Thymus (tissue), 11 donors: ENCODE measurements at regions not wholly inside any gene's neighbourhood (a gene's known extent, or its start where the extent isn't known, plus 50 kb on each side); places are given as distances from the start of the nearest gene placed in this dataset.
A peak's percentile ranks its signal among the peaks of the same experiment; 100 is the strongest.
"Not testable (repeated sequence)": the region's sequence is repeated elsewhere in the genome, so short reads cannot be mapped to it uniquely, and the experiment has no call there.

ENCODE experiments used
- DNase-seq, 9 donors: peaks; one replicate each; pipeline ENCODE4 v3.0.0-alpha.2; 2013; ENCODE audit warnings: low spot score in 9 of 9, low read depth in 6 of 9, missing footprints in 1 of 9
- H3K27ac ChIP-seq, 2 donors: one replicate each; pipeline ENCODE4 v1.5.1; 2013; ENCODE audit warnings: control low read depth in 1 of 2, low read depth in 1 of 2, low read length in 1 of 2, mild to moderate bottlenecking in 1 of 2, moderate library complexity in 1 of 2
- H3K27me3 ChIP-seq, 2 donors: one replicate each; pipeline ENCODE4 v1.5.1; 2013; ENCODE audit warnings: low read length in 1 of 2; ENCODE audit not compliant: control insufficient read depth in 2 of 2, insufficient read depth in 1 of 2
- H3K36me3 ChIP-seq, 2 donors: one replicate each; pipeline ENCODE4 v1.5.1; 2013; ENCODE audit warnings: low read length in 1 of 2, mild to moderate bottlenecking in 1 of 2, moderate library complexity in 1 of 2; ENCODE audit not compliant: control insufficient read depth in 2 of 2, insufficient read depth in 2 of 2
- H3K4me1 ChIP-seq, 2 donors: one replicate each; pipeline ENCODE4 v1.5.1; 2013; ENCODE audit warnings: low read length in 2 of 2; ENCODE audit not compliant: control insufficient read depth in 2 of 2, insufficient read depth in 2 of 2
- H3K4me3 ChIP-seq, 2 donors: one replicate each; pipeline ENCODE4 v1.5.1; 2013; ENCODE audit warnings: low read length in 2 of 2, control low read depth in 1 of 2, mild to moderate bottlenecking in 1 of 2
- H3K9me3 ChIP-seq, 2 donors: one replicate each; pipeline ENCODE4 v1.5.1; 2013; ENCODE audit warnings: low read length in 1 of 2, mild to moderate bottlenecking in 1 of 2; ENCODE audit not compliant: control insufficient read depth in 2 of 2, insufficient read depth in 1 of 2
- WGBS: extraction: QIAGEN DNeasy Blood & Tissue Kit; methylation state at CpG from one replicate; pipeline ENCODE4 v1.1.7; 2013; 5-methylcytosine and 5-hydroxymethylcytosine counted together
- donor health status: healthy.

DNA sequence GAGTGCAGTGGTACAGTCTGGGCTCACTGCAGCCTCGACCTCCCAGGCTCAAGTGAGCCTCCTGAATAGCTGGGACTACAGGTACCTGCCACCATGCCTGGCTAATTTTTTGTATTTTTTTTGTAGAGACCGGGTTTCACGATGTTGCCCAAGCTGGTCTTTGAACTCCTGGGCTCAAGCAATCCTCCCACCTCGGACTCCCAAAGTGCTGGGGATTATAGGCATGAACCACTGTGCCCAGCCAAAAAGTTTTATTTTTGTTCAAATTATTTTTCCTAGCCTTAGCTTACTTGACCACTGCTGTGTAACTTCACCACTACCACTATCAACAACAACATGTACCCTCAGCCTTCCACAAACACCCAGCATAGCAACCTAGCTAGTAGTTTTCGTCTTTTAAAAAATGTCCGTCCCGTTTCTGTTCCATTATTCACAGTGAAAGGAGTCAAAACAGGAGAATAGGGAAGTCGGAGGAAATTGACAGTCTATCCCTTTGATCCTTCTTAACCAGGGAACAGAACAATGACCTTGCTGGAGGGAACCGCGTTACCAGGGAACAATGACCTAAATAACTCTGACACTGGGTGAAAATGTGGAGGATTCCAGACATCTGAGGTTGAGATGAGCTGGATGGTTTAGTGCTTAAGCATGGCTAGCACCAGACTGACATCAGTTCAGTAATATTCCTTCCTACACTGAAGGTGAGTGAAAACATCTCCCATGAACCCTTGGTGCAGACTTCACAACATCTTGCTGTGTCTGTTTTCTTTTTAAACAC lies 69.2 kb upstream of the ARL4C start:
- Histone ChIP-seq H3K4me3 (no peak overlapping the region), H3K27ac (no peak overlapping the region), H3K27me3 (no peaks in the 10 kb centered on the region), H3K9me3 (no peaks in the 10 kb centered on the region), H3K36me3 (no peaks in the 10 kb centered on the region), H3K4me1 (no peaks in the 10 kb centered on the region)
- WGBS = 94% methylated on average over 10 of the region's 10 CpGs
- DNase-seq = no peak

DNA sequence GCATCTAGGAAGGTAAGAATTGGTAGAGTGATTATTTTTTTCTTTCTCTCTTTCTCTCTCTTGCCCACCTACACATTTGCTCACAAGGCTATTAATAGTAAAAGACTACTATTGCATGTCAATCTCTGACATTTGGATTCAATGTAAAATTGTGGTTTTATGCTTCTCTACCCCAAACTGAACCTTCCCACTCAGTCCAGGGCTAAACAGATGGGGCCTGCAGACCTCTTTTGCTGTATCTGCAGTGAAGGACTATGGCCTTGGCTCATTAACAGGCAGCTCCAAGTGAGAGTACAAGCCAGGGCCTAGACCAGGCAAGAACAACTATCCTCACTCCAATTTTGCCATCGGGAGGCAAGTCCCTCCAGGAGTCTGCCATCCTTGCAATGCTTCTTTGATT lies 68.3 kb upstream of the ARL4C start:
- H3K36me3 ChIP-seq = no peaks in the 10 kb centered on the region
- H3K27me3 ChIP-seq = no peaks in the 10 kb centered on the region
- H3K4me3 ChIP-seq = no peak overlapping the region
- WGBS = 94% methylated on average over 1 of the region's 1 CpG
- DNase-seq = no peak
- H3K27ac ChIP-seq = no peak overlapping the region
- no peaks in the 10 kb centered on the region for H3K9me3 ChIP-seq
- no peaks in the 10 kb centered on the region for H3K4me1 ChIP-seq

DNA sequence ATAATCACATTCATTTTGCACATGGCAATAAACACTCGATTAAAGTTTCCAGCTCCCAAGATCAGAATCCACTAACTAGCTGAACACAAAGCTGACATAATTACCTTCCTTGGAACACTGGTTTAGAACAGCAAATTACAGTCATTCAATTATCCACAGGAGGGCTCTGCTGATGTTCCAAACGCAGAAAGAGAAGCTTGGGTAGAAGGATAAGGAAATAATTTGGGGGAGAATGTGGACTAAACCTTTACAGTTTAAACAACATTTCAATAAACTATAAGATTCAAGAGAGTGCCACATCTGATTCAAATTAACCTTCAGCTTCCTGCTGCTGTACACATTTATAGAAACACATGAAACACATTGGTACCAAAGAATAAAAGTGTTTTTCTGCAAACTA lies 67.8 kb upstream of the ARL4C start:
- WGBS = 59% methylated on average over 2 of the region's 2 CpGs
- no peak overlapping the region for H3K4me3 ChIP-seq
- no peak overlapping the region for H3K27ac ChIP-seq
- H3K4me1 ChIP-seq = no peaks in the 10 kb centered on the region
- H3K27me3 ChIP-seq = no peaks in the 10 kb centered on the region
- no peaks in the 10 kb centered on the region for H3K9me3 ChIP-seq
- H3K36me3 ChIP-seq = no peaks in the 10 kb centered on the region
- no peak for DNase-seq

DNA sequence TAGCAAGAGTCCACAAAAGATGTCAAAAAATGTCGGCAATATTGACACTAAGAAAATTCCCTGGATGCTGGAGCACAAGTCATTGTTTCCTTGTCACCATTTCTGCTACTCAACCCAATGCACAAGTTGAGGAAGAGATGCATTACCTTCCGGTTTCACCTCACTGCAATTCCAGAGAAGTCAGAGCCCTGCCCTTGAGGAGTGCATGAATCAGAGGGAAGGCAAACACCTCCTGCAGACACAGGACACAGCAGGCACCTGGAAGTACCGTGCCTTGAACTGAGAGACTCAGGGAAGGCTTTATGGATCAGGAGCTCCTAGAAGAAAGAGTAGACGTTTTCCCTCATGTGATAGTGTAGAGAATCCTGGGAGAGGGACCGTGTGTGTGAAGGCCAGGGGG lies 62.7 kb upstream of the ARL4C start:
- no peaks in the 10 kb centered on the region for H3K27me3 ChIP-seq
- H3K9me3 ChIP-seq = no peaks in the 10 kb centered on the region
- H3K4me3 ChIP-seq = no peak overlapping the region
- H3K36me3 ChIP-seq = no peaks in the 10 kb centered on the region
- 94% methylated on average over 5 of the region's 5 CpGs for WGBS
- H3K27ac ChIP-seq = no peak overlapping the region
- DNase-seq = no peak
- H3K4me1 ChIP-seq = no peaks in the 10 kb centered on the region

DNA sequence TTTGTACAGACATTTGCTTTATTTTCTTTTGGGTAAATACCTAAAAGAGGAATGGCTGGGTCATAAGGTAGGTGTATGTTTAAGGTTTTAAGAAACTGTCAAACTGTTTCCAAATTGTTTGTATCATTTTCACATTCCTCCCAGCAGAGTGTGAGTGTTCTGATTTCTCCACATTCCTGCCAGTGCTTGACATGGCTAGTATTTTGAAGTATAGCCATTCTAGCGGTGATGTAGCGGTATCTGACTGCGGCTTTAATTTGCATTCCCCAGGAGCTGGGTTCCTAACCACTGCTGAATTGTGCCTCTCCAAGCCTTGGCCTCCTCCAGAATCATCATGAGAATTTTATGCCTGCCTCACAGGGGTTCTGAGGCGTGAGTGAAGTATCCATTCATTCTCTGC lies 61.8 kb upstream of the ARL4C start:
- Histone ChIP-seq H3K9me3 (no peaks in the 10 kb centered on the region), H3K27ac (no peak overlapping the region), H3K4me1 (no peaks in the 10 kb centered on the region), H3K36me3 (no peaks in the 10 kb centered on the region), H3K27me3 (no peaks in the 10 kb centered on the region), H3K4me3 (no peak overlapping the region)
- DNase-seq = no peak
- 95% methylated on average over 4 of the region's 4 CpGs for WGBS

DNA sequence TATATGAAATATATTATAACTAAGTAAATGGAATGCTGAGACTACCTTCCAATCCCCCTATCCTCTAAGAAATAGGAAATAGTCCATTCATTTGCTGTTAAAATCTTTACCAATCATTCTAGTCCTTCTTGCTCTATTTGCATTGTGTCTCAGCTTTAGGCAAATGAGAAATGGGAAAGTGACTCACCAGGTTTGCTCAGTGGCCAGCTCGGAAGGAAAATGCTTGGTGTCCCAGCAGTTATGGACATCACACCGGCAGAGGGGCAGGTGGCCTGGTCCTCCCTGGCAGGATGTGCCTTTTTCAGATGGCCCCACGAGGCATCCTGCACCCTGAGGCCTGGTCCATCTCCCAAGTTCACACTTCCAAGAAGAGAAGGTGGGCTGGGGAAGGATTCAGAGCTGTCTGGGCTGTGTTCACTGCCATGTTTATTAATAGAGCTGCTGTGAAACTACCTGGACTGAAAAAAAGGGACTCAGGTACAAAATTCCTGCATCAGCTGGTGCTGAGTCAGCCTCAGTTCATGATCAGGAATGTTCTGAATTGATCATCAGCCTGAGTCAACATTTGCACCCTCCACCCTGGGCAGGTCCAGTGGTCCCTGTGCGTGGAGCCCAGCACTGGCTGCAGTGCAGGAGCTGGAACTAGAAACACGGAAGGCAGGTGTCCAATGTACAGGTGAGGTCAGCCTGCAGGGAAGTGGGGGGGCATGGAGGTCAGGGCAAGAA lies 60.1 kb upstream of the ARL4C start:
- Histone ChIP-seq H3K9me3 (no peaks in the 10 kb centered on the region), H3K27me3 (no peaks in the 10 kb centered on the region), H3K4me3 (no peak overlapping the region), H3K4me1 (no peaks in the 10 kb centered on the region), H3K36me3 (no peaks in the 10 kb centered on the region), H3K27ac (no peak overlapping the region)
- 96% methylated on average over 5 of the region's 5 CpGs for WGBS
- no peak for DNase-seq

DNA sequence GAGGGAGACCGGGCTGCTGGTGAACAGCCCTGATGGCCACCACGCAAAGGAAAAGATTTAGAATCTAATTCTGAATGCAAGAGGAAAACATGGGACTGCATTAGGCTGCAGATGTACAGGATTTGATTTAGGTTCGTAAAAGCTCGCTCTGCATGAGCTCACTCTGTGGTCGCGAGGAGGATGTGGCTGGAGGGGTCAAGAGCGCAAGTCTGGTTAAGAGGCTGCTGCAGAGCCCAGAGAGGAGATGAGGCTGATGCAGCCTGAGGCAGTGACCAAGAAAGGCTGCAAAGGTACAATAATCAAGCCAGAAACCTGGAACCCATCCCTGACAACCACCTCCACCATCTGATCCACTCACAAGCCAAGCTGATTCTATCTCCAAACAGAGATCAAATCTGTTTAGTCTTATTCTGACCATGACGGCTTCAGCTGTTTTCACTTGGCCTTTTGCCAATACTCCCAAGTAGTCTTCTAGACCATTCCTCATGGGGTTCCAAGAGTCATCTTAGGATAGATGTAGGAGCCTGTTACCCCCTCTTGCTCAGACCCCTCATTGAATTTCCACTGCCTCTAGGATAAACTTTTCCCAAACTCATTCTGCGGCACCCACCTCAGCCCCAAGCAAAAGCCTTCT lies 58.9 kb upstream of the ARL4C start:
- WGBS = 57% methylated on average over 9 of the region's 9 CpGs

DNA sequence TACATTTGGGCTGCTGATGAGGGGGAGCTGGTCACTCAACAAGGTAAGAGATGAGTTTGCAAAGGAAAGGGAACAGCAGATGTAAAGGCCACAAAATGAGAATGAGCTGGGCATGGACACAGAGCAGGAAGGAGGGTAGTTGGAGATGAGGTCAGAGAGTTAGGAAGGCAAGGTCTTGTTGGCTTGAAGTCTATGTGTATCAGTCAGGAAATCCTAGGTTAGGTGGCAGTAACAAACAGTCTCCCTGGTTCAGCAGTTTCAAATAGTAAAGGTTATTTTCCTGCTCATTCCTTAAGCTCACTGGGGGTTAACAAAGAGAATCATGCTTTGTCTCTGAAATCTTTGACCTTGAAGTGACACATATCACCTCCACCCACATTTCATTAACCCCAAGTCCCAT lies 58.3 kb upstream of the ARL4C start:
- H3K4me3 ChIP-seq = no peak overlapping the region
- peaks cover 0 to 3% of the 10 kb centered on the region in 2 donors for H3K4me1 ChIP-seq
- no peak for DNase-seq
- no peak overlapping the region for H3K27ac ChIP-seq
- H3K36me3 ChIP-seq = no peaks in the 10 kb centered on the region
- H3K9me3 ChIP-seq = no peaks in the 10 kb centered on the region
- H3K27me3 ChIP-seq = no peaks in the 10 kb centered on the region

More for the DNA sequence above, 58.9 kb upstream of the ARL4C start:
- Histone ChIP-seq H3K36me3 (no peaks in the 10 kb centered on the region), H3K27me3 (no peaks in the 10 kb centered on the region), H3K9me3 (no peaks in the 10 kb centered on the region), H3K4me1 (peaks cover 0 to under 1% of the 10 kb centered on the region in 2 donors), H3K27ac (no peak overlapping the region), H3K4me3 (no peak overlapping the region)
- DNase-seq = peak in 1 of 9 donors; percentile 12

DNA sequence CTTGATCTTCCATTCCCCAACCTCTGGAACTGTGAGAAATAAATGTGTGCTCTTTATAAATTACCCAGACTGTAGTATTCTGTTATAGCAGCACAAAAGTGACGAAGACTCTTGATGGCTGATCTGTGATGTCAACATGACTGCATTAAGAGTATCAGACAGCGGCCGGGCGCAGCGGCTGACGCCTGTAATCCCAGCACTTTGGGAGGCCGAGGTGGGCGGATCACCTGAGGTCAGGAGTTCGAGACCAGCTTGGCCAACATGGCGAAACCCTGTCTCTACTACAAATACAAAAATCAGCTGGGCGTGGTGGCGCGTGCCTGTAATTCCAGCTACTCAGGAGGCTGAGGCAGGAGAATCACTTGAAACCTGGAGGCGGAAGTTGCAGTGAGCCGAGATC lies 56.3 kb upstream of the ARL4C start:
- WGBS = 98% methylated on average over 15 of the region's 15 CpGs
- H3K27ac ChIP-seq, DNase-seq: not testable (repeated sequence)

More for the DNA sequence above, 56.3 kb upstream of the ARL4C start:
- H3K4me1 ChIP-seq, H3K9me3 ChIP-seq, H3K27me3 ChIP-seq, H3K4me3 ChIP-seq, H3K36me3 ChIP-seq: not testable (repeated sequence)
